HepG2 (cell line): ENCODE measurements at regions not wholly inside any gene's neighbourhood (a gene's known extent, or its start where the extent isn't known, plus 50 kb on each side); places are given as distances from the start of the nearest gene placed in this dataset.

Experiments
- ATRX ChIP-seq: sonication (generic); formaldehyde crosslinking; IDR thresholded peaks from 2 replicates; pipeline ENCODE4 v1.4.0; 2020; ENCODE audit warnings: missing genetic modification reagents, borderline replicate concordance
- CAMTA2 ChIP-seq: sonication (generic); formaldehyde crosslinking; IDR thresholded peaks from 2 replicates; pipeline ENCODE4 v1.4.0; 2020; ENCODE audit warnings: mild to moderate bottlenecking, missing genetic modification reagents, borderline replicate concordance
- HMG20A ChIP-seq: IDR thresholded peaks from 2 replicates; pipeline ENCODE4 v1.6.1; 2016; ENCODE audit warnings: borderline replicate concordance
- IKZF4 ChIP-seq: sonication (generic); formaldehyde crosslinking; IDR thresholded peaks from 2 replicates; pipeline ENCODE4 v1.5.1; 2020; ENCODE audit warnings: borderline replicate concordance, mild to moderate bottlenecking, low read depth, missing genetic modification reagents; ENCODE audit errors: not compliant biosample characterization
- MYNN ChIP-seq: sonication (generic); formaldehyde crosslinking; IDR thresholded peaks from 2 replicates; pipeline ENCODE4 v1.4.0; 2020; ENCODE audit warnings: mild to moderate bottlenecking, low read depth, missing genetic modification reagents
- NFYC ChIP-seq: IDR thresholded peaks from 2 replicates; pipeline ENCODE4 v1.6.1; 2016; ENCODE audit warnings: missing genetic modification reagents, missing compliant biosample characterization
- POLR2G ChIP-seq: fragments of 200-400 bp; formaldehyde crosslinking; IDR thresholded peaks from 2 replicates; pipeline ENCODE4 v1.6.1; 2018; ENCODE audit warnings: mild to moderate bottlenecking, low read depth, low read length, moderate library complexity
- RFX1 ChIP-seq: fragments of 450-650 bp; IDR thresholded peaks from 2 replicates; pipeline ENCODE4 v1.6.1; 2017
- RXRA ChIP-seq: sonication (generic); formaldehyde crosslinking; IDR thresholded peaks from 2 replicates; pipeline ENCODE4 v1.5.1; 2020; ENCODE audit warnings: missing genetic modification reagents
- SP5 ChIP-seq: IDR thresholded peaks from 2 replicates; pipeline ENCODE4 v1.6.1; 2016; ENCODE audit warnings: low read depth, borderline replicate concordance
- ZFAT ChIP-seq: sonication (generic); formaldehyde crosslinking; conservative IDR thresholded peaks from 2 replicates; pipeline ENCODE4 v1.8.1; 2023; ENCODE audit warnings: missing genetic modification reagents, inconsistent platforms
- ZFP1 ChIP-seq: IDR thresholded peaks from 2 replicates; pipeline ENCODE4 v1.6.1; 2016
- ZNF383 ChIP-seq: sonication (generic); formaldehyde crosslinking; IDR thresholded peaks from 2 replicates; pipeline ENCODE4 v1.4.0; 2020; ENCODE audit warnings: missing genetic modification reagents, mild to moderate bottlenecking, borderline replicate concordance
- ZNF563 ChIP-seq: sonication (generic); formaldehyde crosslinking; IDR thresholded peaks from 2 replicates; pipeline ENCODE4 v1.8.0; 2022; ENCODE audit warnings: mild to moderate bottlenecking, moderate library complexity, missing genetic modification reagents
- ZNF670 ChIP-seq: sonication (generic); formaldehyde crosslinking; IDR thresholded peaks from 2 replicates; pipeline ENCODE4 v1.8.0; 2022; ENCODE audit warnings: mild to moderate bottlenecking, missing genetic modification reagents, borderline replicate concordance
- ZNF713 ChIP-seq: sonication (generic); formaldehyde crosslinking; IDR thresholded peaks from 2 replicates; pipeline ENCODE4 v1.4.0; 2020; ENCODE audit warnings: mild to moderate bottlenecking, missing genetic modification reagents
- ZNF749 ChIP-seq: sonication (generic); formaldehyde crosslinking; IDR thresholded peaks from 2 replicates; pipeline ENCODE4 v1.8.0; 2022; ENCODE audit warnings: mild to moderate bottlenecking, missing genetic modification reagents, moderate library complexity, borderline replicate concordance
- ZNF761 ChIP-seq: sonication (generic); formaldehyde crosslinking; conservative IDR thresholded peaks from 2 replicates; pipeline ENCODE4 v1.4.0; 2020; ENCODE audit warnings: mild to moderate bottlenecking, missing genetic modification reagents
- TF ChIP-seq, protein P1 (sequence below), 2 experiments: fragments of 450-650 bp in 1 of 2; sonication (generic) in 1 of 2; formaldehyde crosslinking; IDR thresholded peaks; 2 replicates each; pipeline versions ENCODE4 v1.5.0 to v1.8.0; 2020 to 2022; ENCODE audit warnings: mild to moderate bottlenecking in 1 of 2, missing genetic modification reagents in 1 of 2
- TF ChIP-seq, protein P2 (sequence below): sonication (generic); formaldehyde crosslinking; IDR thresholded peaks from 2 replicates; pipeline ENCODE4 v1.5.0; 2020; ENCODE audit warnings: missing genetic modification reagents, mild to moderate bottlenecking, borderline replicate concordance
- TF ChIP-seq, protein P3 (sequence below): sonication (generic); formaldehyde crosslinking; IDR thresholded peaks from 2 replicates; pipeline ENCODE4 v1.4.0; 2020; ENCODE audit warnings: low read depth, mild to moderate bottlenecking, missing genetic modification reagents
- TF ChIP-seq, protein P4 (sequence below): sonication (generic); formaldehyde crosslinking; IDR thresholded peaks from 2 replicates; pipeline ENCODE4 v1.4.0; 2020; ENCODE audit warnings: missing genetic modification reagents
- TF ChIP-seq, protein P5 (sequence below): sonication (generic); formaldehyde crosslinking; IDR thresholded peaks from 2 replicates; pipeline ENCODE4 v1.8.1; 2023; ENCODE audit warnings: mild to moderate bottlenecking, missing genetic modification reagents
- TF ChIP-seq, protein P6 (sequence below): sonication (generic); formaldehyde crosslinking; IDR thresholded peaks from 2 replicates; pipeline ENCODE4 v1.8.0; 2022; ENCODE audit warnings: missing genetic modification reagents, mild to moderate bottlenecking, inconsistent platforms, borderline replicate concordance

DNA sequence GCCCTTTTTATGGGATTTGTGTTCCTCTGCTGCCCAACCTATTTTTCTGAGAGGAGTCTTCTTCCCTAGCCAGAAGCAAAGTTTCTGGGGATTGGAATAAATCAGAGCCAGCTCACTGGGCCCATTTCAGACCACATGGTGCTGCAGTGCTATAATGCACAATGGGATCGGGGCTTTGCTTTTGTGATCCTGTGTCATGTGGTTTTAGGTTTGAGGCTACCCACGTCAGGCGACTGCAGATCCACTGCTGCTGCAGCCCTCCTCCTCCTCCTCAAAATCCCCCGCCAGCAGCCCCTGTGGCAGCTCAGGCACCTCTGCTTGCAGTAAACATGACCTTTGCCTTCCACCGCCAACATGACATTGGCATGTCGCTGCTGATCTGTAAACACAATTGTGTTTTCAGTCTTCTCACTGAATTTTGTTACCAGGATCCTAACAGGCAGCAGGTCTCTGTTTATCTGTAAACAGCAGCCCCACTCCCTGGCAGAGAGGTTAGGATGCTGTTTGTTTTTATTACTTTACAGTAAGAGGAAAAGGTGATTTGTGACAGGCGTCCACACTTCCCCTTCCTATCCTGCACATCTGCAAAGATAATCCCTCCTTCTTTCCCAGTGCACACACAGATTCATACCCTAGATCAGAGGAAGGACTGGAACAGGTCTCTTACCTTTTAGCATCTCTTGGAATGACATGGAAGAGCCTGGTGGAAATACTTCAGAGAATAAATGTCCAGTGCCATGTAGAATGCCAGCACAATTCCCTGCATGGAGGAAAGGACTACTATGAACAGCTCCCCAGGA is 130.8 kb downstream of the FOXI3 start (continued):
- TF ChIP-seq ZNF761 (CRISPR knock-in tag), result no peak
- TF ChIP-seq, protein P1, sequence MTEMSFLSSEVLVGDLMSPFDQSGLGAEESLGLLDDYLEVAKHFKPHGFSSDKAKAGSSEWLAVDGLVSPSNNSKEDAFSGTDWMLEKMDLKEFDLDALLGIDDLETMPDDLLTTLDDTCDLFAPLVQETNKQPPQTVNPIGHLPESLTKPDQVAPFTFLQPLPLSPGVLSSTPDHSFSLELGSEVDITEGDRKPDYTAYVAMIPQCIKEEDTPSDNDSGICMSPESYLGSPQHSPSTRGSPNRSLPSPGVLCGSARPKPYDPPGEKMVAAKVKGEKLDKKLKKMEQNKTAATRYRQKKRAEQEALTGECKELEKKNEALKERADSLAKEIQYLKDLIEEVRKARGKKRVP (CRISPR knock-in tag; IDR thresholded peaks at IDR 0.05), result no peak
- TF ChIP-seq, protein P2, sequence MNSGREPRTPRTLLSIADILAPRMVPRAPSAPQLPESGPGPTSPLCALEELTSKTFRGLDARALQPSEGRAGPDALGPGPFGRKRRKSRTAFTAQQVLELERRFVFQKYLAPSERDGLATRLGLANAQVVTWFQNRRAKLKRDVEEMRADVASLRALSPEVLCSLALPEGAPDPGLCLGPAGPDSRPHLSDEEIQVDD, result no peak
- TF ChIP-seq ZNF713, result no peak
- no peak for TF ChIP-seq MYNN (CRISPR knock-in tag)
- no peak for TF ChIP-seq ATRX
- TF ChIP-seq NFYC (CRISPR knock-in tag), result no peak
- TF ChIP-seq ZFP1 (CRISPR knock-in tag), result no peak
- 0 out of 2 replicates have a peak, but pooled peaks have one; percentile 62 for TF ChIP-seq HMG20A (CRISPR knock-in tag)
- TF ChIP-seq, protein P3, sequence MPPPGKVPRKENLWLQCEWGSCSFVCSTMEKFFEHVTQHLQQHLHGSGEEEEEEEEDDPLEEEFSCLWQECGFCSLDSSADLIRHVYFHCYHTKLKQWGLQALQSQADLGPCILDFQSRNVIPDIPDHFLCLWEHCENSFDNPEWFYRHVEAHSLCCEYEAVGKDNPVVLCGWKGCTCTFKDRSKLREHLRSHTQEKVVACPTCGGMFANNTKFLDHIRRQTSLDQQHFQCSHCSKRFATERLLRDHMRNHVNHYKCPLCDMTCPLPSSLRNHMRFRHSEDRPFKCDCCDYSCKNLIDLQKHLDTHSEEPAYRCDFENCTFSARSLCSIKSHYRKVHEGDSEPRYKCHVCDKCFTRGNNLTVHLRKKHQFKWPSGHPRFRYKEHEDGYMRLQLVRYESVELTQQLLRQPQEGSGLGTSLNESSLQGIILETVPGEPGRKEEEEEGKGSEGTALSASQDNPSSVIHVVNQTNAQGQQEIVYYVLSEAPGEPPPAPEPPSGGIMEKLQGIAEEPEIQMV (CRISPR knock-in tag), result no peak
- no peak for TF ChIP-seq POLR2G
- TF ChIP-seq ZNF670 (CRISPR knock-in tag), result no peak
- no peak for TF ChIP-seq ZFAT (CRISPR knock-in tag)
- TF ChIP-seq, protein P4, sequence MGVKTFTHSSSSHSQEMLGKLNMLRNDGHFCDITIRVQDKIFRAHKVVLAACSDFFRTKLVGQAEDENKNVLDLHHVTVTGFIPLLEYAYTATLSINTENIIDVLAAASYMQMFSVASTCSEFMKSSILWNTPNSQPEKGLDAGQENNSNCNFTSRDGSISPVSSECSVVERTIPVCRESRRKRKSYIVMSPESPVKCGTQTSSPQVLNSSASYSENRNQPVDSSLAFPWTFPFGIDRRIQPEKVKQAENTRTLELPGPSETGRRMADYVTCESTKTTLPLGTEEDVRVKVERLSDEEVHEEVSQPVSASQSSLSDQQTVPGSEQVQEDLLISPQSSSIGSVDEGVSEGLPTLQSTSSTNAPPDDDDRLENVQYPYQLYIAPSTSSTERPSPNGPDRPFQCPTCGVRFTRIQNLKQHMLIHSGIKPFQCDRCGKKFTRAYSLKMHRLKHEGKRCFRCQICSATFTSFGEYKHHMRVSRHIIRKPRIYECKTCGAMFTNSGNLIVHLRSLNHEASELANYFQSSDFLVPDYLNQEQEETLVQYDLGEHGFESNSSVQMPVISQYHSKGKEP, result no peak
- no peak; the same call in 1 of the 2 replicates for TF ChIP-seq ZNF563
- TF ChIP-seq, protein P5, sequence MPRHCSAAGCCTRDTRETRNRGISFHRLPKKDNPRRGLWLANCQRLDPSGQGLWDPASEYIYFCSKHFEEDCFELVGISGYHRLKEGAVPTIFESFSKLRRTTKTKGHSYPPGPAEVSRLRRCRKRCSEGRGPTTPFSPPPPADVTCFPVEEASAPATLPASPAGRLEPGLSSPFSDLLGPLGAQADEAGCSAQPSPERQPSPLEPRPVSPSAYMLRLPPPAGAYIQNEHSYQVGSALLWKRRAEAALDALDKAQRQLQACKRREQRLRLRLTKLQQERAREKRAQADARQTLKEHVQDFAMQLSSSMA (CRISPR knock-in tag), result no peak
- TF ChIP-seq RFX1, result no peak
- peak; percentile 85 for TF ChIP-seq RXRA (CRISPR knock-in tag)
- TF ChIP-seq IKZF4, result no peak
- TF ChIP-seq ZNF749, result no peak
- TF ChIP-seq CAMTA2 (CRISPR knock-in tag), result no peak
- TF ChIP-seq, protein P6, sequence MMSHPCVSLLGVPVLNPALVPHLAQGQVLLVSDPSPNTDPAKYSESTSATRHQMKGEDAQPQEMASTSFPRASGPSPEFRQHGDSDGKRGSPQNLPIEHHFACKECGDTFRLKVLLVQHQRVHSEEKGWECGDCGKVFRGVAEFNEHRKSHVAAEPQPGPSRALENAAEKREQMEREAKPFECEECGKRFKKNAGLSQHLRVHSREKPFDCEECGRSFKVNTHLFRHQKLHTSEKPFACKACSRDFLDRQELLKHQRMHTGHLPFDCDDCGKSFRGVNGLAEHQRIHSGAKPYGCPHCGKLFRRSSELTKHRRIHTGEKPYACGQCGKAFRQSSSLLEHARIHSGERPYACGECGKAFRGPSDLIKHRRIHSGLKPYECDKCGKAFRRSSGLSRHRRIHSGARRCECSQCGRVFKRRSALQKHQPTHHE (CRISPR knock-in tag), result no peak
- no peak for TF ChIP-seq SP5
- TF ChIP-seq ZNF383 (CRISPR knock-in tag), result no peak
